NK-92 treated with Interleukin-12 subunit alpha and Interleukin-12 subunit beta, amount 100 ng/mL, for 24 hours (cell line): ENCODE measurements at regions not wholly inside any gene's neighbourhood (a gene's known extent, or its start where the extent isn't known, plus 50 kb on each side); places are given as distances from the start of the nearest gene placed in this dataset.

Experiments used
- DNase-seq: peaks from one replicate; lab custom pipeline; 2025; lab: John Stamatoyannopoulos, UW

DNA sequence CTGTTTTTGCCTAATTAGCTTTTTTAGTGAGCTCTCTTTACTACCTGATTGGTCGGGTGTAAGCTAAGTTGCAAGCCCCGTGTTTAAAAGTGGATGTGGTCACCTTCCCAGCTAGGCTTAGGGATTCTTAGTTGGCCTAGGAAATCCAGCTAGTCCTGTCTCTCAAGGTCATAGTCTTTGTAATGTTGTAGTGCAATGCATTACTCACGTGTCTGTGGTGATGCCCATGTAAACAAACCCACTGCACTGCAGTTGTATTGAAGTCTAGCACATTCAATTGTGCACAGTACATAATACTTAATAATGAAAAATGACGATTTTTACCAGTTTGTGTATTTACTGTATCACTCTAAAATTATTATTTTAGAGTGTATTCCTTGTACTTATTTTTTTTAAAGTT is 335.5 kb downstream of the NUAK1 start:
- no peak for DNase-seq

DNA sequence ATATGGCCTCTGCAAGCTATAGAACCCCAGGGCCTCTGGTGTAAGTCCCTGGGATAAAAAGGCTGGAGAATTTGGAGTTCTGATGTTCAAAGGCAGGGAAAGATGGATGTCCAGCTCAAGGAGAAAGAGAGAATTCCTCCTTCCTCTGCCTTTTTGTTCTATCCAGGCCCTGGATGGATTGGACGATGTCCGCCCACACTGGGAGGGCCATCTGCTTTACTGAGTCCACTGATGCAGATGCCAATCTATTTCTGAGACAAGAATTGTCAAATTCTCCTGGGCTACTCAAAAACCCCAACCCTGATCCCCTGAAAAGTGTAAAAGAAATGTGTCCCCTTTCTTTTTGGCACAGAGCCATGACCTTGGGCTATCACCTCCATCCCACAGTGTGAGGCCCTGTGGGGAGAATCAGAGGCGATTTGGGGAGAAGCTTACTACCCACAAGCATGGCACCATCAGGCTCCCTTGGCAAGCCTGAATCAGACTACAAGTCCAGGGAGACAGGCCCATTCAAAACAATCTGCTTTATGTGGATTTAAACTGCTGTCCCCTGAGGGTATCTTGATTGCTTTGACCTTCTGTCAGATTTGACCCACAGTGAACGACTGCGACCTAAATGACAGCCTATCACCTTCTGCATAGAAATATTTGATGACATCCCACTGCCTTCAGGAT is 334.0 kb downstream of the NUAK1 start:
- no peak for DNase-seq

DNA sequence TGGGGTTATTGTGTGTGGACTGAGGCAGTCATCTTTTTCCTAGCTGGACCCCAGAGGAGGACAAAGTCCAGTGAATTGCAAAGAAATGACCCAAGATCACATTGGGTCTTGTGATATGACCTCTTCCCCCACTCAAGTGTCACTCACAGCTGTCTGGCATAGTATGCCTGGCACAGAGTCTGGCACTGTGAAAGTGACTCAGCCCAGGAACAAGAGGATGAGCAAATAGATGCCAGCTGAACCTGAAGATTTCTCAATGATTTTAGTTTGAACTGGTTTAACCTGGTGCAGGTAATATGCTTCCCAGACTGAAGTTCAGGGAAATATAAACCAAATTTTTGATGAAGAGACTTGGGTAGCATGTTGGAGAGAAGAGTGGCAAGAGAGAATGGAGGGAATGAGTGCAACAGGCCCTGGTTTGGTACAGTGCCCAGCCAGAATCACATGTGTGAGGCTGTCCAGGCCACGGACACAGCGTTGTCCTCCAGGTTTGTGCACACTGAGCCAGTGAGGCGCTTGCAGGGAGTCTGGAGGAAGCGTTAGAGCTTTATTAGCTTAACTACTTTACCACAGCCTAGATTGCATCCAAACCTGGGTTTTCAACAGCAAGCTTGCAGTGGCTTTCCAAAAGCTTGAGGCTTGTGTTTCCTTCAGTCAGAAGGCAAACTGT is 332.9 kb downstream of the NUAK1 start:
- DNase-seq = no peak

DNA sequence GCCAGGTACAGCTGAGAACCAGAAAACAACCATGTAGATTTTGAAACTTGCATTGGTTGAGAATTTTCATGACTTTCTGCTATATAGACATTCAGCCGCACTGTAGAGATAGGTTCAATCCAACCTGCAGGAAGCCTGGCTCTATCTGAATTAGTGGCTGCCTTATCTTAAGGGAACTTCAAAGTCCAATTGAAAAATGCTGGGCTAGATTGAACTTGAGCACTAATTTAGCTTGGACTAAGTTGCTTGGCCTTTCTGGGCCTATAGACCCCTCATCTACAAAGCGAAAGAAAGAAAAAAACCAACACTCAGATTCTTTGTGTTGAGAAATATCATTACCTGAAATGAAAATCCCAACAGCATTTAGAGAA is 332.4 kb downstream of the NUAK1 start:
- no peak for DNase-seq

DNA sequence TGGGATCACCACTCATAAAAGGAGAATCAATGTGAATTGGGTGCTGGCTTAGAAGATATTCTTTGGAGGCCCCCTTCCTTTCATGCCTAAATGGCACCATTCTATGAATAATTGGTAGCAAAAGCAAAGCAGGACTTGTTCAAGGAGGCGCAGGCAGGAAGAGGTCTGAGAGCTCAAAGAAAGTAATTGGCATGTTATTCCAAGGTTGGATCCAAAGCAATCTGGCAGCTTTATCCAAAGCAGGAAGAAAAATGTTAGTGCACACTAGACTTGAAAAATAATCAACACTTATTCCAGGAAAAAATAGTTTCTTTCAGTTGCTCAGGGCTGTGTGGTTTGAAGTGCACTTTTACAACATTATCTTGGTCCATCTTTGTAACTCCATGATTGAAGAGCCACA is 326.4 kb downstream of the NUAK1 start:
- no peak for DNase-seq

DNA sequence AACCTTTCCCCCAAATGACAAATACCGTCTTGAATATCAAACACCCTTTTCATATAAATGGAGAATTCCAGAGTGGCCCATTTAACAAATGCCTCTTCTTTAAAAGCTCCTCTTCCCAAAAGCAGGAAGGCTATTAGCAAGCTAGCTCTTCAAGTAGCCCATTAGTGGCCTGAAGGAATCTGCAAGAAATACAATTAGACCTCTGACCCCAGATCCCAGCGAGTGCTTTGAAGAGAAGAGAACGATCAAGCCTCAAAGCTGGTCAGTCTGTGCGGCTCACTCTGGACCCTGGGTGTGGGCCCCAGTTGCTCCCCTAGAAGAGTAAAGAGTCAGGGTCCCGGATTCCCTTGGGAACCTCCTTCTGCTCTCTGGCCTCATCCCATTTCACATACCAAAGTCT is 325.6 kb downstream of the NUAK1 start:
- no peak for DNase-seq

DNA sequence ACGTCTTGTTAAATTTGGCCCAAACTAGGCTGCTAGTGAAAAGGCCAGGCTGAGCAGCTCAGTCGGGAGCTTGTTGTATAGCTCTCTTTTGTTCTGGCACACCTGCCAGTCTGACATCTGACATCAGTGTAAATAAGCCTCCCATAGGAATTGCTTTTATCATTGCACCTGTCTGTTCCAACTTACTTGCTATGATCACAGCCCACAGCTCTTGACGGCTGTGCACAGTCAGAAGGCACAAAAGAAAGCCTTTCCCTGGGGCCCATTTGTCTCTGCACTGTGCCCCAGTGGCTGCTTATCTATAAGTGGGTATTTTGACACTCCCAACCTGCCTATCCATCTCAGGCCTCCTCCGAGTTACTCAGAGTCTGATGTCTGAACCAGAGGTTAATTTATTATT is 324.5 kb downstream of the NUAK1 start:
- no peak for DNase-seq

DNA sequence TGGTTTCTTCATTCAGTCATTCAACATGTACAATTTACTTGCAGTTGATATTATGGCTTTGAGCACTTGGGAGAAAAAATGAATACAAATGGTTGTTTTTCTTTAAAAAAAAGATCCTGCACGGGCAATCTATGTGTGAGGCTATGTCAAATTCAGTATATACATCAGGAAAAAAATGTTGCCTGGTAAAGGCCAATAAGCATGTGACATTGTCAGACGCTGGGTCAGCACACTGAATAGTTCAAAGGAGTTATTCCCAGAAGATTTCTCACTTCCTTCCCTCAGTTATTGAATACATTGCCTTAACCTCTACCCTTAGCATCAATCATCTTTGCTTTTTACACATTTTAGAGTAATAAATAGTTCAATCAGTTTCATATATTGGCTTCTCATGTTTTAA is 319.2 kb downstream of the NUAK1 start:
- DNase-seq = no peak

DNA sequence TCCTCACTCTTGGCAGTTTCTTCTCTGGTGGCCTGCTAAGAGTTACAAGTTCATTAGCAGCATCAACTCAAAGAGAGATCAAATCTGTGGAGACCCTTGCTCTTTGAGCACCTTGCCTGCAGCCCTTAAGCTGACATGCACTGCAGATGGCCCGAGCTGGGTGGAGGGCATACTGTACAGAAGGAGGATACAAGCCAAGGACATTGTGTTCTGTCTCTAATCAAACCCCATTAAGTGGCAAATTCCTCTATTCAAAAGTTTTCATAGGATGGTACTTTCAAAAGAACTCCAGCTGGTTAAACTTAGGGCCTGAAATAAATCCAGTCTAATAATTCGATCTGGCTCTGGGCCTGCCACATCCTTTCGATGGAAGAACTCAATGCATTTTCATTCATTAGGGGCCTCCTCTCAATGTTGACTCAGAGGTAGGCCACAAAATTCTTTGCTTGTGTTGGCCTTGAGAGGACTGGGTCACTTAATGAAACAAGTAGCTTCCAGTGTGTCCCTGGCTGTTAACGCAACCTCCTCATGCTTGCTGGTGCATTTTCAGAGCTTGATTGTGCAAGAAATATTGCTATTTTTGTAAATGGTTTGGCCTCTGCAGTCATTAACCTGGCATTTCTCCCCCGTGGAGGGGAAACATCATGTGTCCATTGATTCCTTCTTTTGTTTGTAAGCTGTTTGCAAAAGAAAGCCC is 318.2 kb downstream of the NUAK1 start:
- DNase-seq = no peak

DNA sequence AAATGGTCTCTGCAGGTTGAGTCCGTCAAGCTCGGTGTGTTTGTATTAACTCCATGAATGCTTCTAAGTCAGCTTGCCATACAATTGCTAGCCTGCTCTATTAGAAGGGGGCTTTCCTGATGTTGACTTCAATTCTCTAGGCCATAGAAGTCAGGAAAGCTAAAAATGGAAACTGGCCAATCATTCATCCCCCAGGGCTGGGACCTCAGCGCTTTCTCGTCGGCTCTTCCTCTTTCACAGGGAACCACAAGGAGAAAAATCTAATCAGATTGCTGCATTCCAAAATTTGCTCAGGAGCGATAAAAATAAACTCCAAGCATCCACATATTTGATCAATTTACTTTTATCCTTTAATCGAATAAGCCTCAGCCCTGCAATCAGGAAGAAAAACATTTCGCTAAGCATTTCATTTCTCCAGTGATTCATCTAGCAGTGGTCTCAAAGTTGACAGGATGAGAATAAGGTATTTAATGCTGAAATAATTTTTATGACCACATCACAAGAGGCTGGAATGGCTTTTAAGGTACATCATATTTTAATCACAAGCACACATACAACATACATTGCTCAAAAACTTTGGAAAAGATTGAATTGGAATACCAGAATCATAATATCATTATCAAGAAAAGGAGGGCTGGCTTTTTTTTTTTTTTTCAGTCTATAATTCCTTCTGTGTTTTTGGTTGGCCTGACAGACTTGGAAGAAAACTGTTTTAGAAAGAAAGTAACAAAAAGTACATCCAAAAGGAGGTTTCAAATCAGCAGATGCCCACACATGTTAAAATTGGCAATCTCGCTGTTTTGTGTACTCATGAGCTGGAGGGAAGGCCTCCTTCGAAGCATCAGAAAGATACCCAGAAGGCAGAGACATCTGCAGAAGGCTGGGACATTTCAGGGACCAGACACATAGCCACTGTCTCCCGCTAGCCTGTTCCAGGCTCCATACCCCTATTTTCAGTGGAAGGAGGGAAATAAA is 316.3 kb downstream of the NUAK1 start:
- DNase-seq = no peak

DNA sequence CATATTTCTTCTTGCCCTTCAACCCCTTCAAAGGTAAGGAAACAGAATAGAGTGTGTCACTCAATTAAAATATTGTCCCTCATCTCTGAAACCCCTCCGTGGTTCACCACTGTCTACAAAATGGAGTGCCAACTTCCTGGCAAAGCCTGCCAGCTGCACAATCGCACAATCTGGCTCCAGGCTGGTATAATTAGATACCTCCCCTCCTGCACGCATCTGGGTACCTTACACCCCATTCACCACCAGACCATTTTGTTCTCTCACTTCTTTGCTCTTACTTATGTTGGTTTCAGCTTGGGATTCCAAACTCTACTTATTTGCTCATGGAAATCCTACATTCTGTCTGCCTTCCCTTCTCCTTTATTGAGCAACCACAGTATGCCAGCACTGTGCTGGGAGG is 314.9 kb downstream of the NUAK1 start:
- no peak for DNase-seq

DNA sequence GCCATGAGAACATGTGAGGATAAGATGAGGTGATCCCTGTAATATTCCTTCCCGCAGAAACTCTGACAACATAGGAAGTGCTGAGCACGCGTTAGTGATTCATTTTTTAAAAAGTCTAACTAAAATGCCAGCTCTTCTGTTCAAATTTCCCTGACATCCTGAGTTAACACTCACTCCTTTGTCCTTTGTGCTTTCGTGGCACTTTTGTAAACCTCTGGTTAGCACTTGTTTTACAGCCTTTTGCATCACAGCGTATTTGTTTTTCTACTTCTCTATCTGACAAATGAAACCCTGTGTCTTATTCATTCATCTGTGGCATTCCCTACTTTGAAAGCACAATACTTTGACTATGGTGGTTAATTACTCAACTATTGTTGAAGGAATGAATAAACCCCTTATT is 313.6 kb downstream of the NUAK1 start:
- no peak for DNase-seq

DNA sequence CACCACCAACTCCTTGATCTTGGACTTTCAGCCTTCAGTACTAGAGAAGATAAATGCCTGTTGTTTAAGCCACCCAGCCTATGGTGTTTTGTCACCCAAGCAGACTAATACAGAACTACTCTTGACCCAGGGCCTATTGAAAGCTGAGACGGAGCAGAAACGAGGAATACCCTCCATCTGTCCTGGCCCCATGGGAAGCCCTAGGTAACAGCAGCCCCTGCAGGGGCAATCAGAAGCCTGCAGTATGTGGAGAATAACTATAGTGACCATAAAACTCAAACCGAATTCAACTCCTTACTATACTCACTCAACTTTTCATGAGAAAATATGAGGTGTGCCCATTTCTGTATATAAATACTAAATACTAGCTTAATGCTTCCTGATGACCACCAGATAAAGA is 307.4 kb downstream of the NUAK1 start:
- DNase-seq = no peak

DNA sequence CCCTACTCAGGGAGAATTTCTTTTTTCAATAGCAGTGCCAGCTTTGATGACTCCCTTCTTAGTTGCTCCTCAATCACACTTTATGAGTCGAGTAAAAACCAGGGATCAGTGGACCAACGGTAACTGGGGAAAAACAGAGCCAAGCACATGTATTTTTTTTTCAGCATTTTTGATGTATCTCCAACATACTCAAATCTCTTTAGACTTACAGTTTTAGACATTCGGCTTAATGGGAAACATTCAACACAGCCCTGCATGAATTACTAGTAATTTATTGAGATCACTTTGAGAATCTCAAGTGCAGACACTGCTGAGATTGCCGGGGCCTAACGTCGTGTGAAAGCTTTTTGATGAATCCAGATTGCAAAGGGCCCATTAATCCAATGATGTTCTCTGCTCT is 306.7 kb downstream of the NUAK1 start:
- no peak for DNase-seq

DNA sequence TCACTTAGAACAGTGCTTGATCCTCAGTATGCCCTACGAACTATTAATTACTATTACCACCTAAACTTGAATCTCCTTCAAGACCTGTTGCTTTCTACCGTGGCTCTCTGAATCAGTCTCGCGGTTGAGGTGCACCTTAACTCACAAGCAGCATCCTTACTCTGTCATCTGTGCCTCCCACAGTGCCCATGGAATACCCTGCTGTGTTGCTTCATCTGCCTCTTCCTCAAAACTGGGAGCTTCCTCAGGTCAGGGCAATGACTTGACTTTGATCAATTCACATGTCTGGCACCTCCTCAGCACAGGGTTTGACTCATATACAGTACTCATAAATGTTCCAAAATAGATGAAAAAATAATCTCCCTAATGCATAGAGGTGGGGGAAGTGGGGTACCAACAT is 305.9 kb downstream of the NUAK1 start:
- no peak for DNase-seq

DNA sequence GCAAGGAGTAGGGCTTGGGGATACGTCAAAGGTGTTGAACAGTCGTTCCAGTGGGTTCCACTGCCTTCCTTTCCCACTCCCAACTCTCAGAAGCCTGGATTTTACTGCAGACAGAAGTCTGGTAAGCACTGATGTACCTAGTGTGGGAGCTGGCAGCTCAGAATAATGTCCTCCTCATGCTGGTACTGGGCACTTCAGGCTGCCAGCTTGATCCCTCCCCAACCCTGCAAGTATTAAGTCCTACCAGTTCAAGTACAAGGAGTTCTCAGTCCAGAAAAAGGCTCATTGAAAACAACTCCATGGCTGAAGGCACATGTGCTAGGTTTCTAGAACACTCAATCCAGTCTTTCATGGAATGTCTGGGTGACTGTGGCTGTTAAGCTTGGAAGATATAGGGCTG is 304.3 kb downstream of the NUAK1 start:
- DNase-seq = no peak

DNA sequence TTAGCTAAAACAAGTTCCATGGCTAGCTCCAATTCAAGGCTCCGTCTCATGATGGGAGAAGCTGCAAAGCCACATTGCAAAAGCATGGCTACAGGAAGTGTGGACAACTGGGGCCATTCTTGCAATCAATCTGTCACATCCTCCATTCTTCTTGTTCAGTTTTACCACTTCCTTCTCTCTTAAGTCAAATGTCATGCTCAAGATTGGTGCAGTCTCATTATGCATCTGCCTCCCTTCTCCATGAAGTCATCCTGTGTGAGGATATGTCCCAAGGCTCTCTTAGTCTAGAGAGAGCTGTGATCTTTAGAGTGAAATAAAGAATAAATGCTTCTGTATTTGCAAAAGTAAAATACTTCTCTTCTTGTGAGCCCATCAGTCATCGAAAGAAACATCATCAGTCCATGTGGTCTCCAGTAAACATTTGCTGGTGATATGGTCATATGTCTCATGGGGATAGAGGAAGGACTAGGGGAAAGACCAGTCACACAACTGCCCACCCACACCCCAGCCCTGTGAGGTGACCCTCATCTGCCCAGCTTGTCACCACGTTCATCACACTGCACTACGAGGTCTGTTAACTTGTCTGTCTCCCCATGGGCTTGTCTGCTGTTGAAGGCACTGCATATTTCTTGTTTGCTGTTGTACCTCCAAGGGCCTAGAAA is 303.0 kb downstream of the NUAK1 start:
- no peak for DNase-seq

DNA sequence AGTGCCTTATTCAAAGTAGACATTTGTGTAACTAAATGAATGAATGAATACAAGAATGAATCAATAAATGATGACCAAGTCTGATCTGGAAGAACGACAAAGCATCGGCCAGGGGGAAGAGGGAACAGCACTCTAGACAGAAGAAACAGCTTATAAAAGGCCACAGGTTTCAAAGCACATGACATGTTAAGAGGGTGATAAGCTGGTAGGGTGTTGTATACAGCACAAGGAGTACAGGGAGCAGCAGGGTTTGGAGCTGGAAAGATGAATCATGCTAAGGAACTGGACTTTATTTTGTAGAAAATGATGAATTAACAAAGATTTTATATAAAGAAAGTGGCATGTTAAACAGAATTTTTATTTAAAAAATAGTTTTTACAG is 302.5 kb downstream of the NUAK1 start:
- no peak for DNase-seq

DNA sequence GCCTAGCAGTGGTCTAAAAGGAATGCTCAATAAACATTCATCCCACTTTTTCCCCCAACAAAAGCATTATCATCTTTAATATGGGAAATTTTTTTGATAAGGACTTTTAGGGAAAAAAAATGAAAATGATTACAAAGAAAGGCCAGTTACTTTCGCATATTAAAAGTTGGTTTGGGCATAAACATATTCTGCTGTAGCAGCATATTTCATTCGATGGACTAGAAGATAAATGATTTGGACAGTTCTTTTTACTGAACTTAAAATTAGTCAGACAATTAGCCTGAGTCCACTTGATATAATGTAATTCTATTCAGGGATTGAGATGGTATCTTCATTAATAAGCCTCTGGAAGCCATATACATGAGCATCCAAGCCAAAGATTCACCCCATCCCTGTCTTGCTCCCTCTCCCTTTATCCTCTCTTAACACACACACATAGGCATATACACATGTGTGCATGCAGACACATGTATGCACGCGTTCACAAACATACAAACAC is 299.1 kb downstream of the NUAK1 start:
- DNase-seq = no peak

DNA sequence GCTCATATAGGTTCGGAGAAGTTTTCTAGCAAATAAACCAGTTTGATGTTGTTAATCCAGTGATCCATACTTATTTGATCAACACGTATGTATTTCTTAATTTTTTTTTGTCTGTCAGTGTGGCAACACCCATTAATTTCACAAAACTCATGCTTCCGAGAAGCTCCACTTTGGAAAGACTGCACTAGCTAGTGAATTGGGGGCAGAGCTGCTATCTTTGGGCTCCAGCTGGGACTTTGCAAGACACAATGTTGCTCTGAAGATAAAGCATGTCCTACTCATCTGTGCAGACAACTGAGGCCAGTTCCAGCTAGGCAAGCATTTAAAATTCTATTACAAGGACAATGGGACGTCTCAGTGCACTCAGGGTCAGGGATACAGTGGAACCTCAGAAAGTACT is 298.4 kb downstream of the NUAK1 start:
- no peak for DNase-seq

DNA sequence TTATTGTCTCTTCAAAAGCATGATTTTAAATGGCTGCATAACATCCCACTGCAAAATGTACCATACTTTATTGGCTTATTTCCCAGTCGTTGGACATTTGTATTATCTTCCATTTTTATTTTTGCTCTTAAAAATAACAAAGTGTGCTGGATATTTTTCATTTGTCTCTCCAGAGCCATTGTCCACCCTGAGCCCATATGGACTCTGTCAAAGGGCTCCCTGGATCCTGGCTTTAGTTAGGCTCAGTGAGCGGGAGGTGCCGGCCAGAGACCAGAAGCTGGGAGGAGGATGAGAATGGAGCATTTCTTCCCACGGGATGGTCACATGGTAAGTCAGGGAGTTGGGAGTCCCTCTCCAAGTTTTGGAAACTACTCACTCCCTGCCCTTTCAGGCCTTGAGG is 296.9 kb downstream of the NUAK1 start:
- no peak for DNase-seq

DNA sequence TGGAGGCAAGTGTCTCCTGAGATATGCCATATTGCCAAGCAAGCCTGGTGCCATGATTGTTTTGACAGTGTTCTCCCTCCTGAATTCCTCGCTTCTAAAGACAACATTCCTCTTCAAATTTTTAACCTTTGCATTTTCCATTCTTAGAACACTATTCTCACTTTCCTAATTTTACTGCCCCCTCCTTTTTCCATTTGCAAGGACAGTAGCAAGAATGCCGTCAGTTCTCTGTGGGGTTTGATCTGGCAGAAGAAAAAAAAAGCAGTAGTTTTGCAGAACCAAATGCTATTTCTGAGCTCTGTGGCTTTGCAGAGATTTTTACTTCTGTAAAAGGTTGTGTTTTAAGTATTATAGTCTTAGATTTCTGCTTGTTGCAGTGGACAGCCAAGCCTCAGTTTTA is 295.2 kb downstream of the NUAK1 start:
- DNase-seq = no peak
